HepG2 (cell line): ENCODE measurements at regions not wholly inside any gene's neighbourhood (a gene's known extent, or its start where the extent isn't known, plus 50 kb on each side); places are given as distances from the start of the nearest gene placed in this dataset.

Source experiments
- ARID5B ChIP-seq: IDR thresholded peaks from 2 replicates; pipeline ENCODE4 v1.4.0; 2020; ENCODE audit warnings: mild to moderate bottlenecking, missing genetic modification reagents
- HNF1B ChIP-seq: sonication (generic); formaldehyde crosslinking; IDR thresholded peaks from 2 replicates; pipeline ENCODE4 v1.5.1; 2020; ENCODE audit warnings: mild to moderate bottlenecking, moderate library complexity, missing genetic modification reagents
- HNF4A ChIP-seq: sonication (generic); formaldehyde crosslinking; IDR thresholded peaks from 2 replicates; pipeline ENCODE4 v1.4.0; 2020; ENCODE audit warnings: missing genetic modification reagents
- IKZF1 ChIP-seq: fragments of 450-650 bp; IDR thresholded peaks from 2 replicates; pipeline ENCODE4 v1.7.1; 2016
- IRX3 ChIP-seq: sonication (generic); formaldehyde crosslinking; IDR thresholded peaks from 2 replicates; pipeline ENCODE4 v1.8.1; 2023; ENCODE audit warnings: mild to moderate bottlenecking, low read depth, missing genetic modification reagents, borderline replicate concordance
- KDM6A ChIP-seq: IDR thresholded peaks from 2 replicates; pipeline ENCODE4 v1.6.1; 2016; ENCODE audit warnings: low read depth
- MIXL1 ChIP-seq: IDR thresholded peaks from 2 replicates; pipeline ENCODE4 v1.6.1; 2016
- TAF15 ChIP-seq: fragments of 200-400 bp; formaldehyde crosslinking; IDR thresholded peaks from one replicate; pipeline ENCODE4 v1.6.1; 2018; ENCODE audit warnings: mild to moderate bottlenecking, low read depth, low read length; ENCODE audit not compliant: poor library complexity, severe bottlenecking
- TOE1 ChIP-seq: sonication (generic); formaldehyde crosslinking; IDR thresholded peaks from 2 replicates; pipeline ENCODE4 v1.4.0; 2020; ENCODE audit warnings: mild to moderate bottlenecking, missing genetic modification reagents
- XBP1 ChIP-seq: sonication (generic); formaldehyde crosslinking; IDR thresholded peaks from 2 replicates; pipeline ENCODE4 v1.5.0; 2020; ENCODE audit warnings: missing genetic modification reagents
- ZBTB2 ChIP-seq: sonication (generic); formaldehyde crosslinking; IDR thresholded peaks from 2 replicates; pipeline ENCODE4 v1.8.0; 2022; ENCODE audit warnings: low read depth, missing genetic modification reagents
- ZBTB3 ChIP-seq: sonication (generic); formaldehyde crosslinking; IDR thresholded peaks from 2 replicates; pipeline ENCODE4 v1.4.0; 2020; ENCODE audit warnings: low read depth, mild to moderate bottlenecking, moderate library complexity, missing genetic modification reagents, borderline replicate concordance

- TF ChIP-seq ARID5B (no peak), HNF1B (no peak), ZBTB3 (no peak), ZBTB2 (CRISPR knock-in tag) (no peak), TOE1 (no peak), IKZF1 (no peak), TAF15 (no peak), MIXL1 (CRISPR knock-in tag) (no peak), KDM6A (CRISPR knock-in tag) (no peak), XBP1 (CRISPR knock-in tag) (no peak), HNF4A (CRISPR knock-in tag) (no peak), IRX3 (CRISPR knock-in tag) (no peak)
Observed at GRCh38 chr10:118926441-118926840, 103.1 kb upstream of the NANOS1 start (continued).
